ENCODE measurements at regions not wholly inside any gene's neighbourhood (a gene's known extent, or its start where the extent isn't known, plus 50 kb on each side); places are given as distances from the start of the nearest gene placed in this dataset.

- Histone ChIP-seq H3K9me3 (ENCODE audit: insufficient read depth, low read length) (0 out of 2 replicates have a peak, but pooled peaks cover 4% of the 10 kb centered on the region), H3K36me3 (replicated peaks; ENCODE audit: low read depth, low read length) (no peaks in the 10 kb centered on the region), H3K4me1 (ENCODE audit: low read length) (peaks cover 6% of the 10 kb centered on the region; the same call in 1 of the 2 replicates), H3K9ac (ENCODE audit: low read length) (no peak overlapping the region), H4K20me1 (ENCODE audit: insufficient read depth, low read length) (no peaks in the 10 kb centered on the region), H2AFZ (ENCODE audit: low read depth, low read length) (no peak overlapping the region), H3K27ac (ENCODE audit: low read length) (no peak overlapping the region), H3K79me2 (ENCODE audit: low read length) (no peaks in the 10 kb centered on the region), H3K4me2 (ENCODE audit: low read length) (no peak overlapping the region), H3K27me3 (ENCODE audit: low read depth, low read length) (no peaks in the 10 kb centered on the region), H3K4me3 (ENCODE audit: low read length) (no peak overlapping the region)
- TF ChIP-seq CTCF (IDR thresholded peaks at IDR 0.05; ENCODE audit: low read depth, low read length) (no peak), EZH2phosphoT487 (IDR thresholded peaks at IDR 0.05; ENCODE audit: low read depth) (no peak)
These were observed 434.0 kb downstream of the NFIB start for GRCh38 chr9:13879981-13880380.

- TF ChIP-seq EZH2phosphoT487 (IDR thresholded peaks at IDR 0.05; ENCODE audit: low read depth) (no peak), CTCF (IDR thresholded peaks at IDR 0.05; ENCODE audit: low read depth, low read length) (no peak)
- Histone ChIP-seq H3K9me3 (ENCODE audit: insufficient read depth, low read length) (no peaks in the 10 kb centered on the region), H4K20me1 (ENCODE audit: insufficient read depth, low read length) (no peaks in the 10 kb centered on the region), H3K4me3 (ENCODE audit: low read length) (no peak overlapping the region), H3K9ac (ENCODE audit: low read length) (no peak overlapping the region), H3K4me1 (ENCODE audit: low read length) (peaks cover 6% of the 10 kb centered on the region; the same call in 1 of the 2 replicates), H3K79me2 (ENCODE audit: low read length) (no peaks in the 10 kb centered on the region), H3K27me3 (ENCODE audit: low read depth, low read length) (no peaks in the 10 kb centered on the region), H2AFZ (ENCODE audit: low read depth, low read length) (no peak overlapping the region), H3K4me2 (ENCODE audit: low read length) (no peak overlapping the region), H3K27ac (ENCODE audit: low read length) (no peak overlapping the region), H3K36me3 (replicated peaks; ENCODE audit: low read depth, low read length) (no peaks in the 10 kb centered on the region)
These were observed 434.9 kb downstream of the NFIB start for GRCh38 chr9:13879011-13879410.

GRCh38 chr9:13878241-13878711 lies 435.7 kb downstream of the NFIB start:
- no peak overlapping the region for H3K4me3 ChIP-seq (ENCODE audit: low read length)
- H3K27ac ChIP-seq (ENCODE audit: low read length): no peak overlapping the region
- no peak overlapping the region for H3K4me2 ChIP-seq (ENCODE audit: low read length)
- peaks cover 6% of the 10 kb centered on the region; the same call in 1 of the 2 replicates for H3K4me1 ChIP-seq (ENCODE audit: low read length)
- TF ChIP-seq EZH2phosphoT487 (IDR thresholded peaks at IDR 0.05; ENCODE audit: low read depth): no peak
- no peak for TF ChIP-seq CTCF (IDR thresholded peaks at IDR 0.05; ENCODE audit: low read depth, low read length)
- H3K36me3 ChIP-seq (replicated peaks; ENCODE audit: low read depth, low read length): no peaks in the 10 kb centered on the region
- H3K79me2 ChIP-seq (ENCODE audit: low read length): no peaks in the 10 kb centered on the region
- H3K9me3 ChIP-seq (ENCODE audit: insufficient read depth, low read length): no peaks in the 10 kb centered on the region
- H4K20me1 ChIP-seq (ENCODE audit: insufficient read depth, low read length): no peaks in the 10 kb centered on the region
- H3K9ac ChIP-seq (ENCODE audit: low read length): no peak overlapping the region
- no peaks in the 10 kb centered on the region for H3K27me3 ChIP-seq (ENCODE audit: low read depth, low read length)
- H2AFZ ChIP-seq (ENCODE audit: low read depth, low read length): no peak overlapping the region

- Histone ChIP-seq H3K4me1 (ENCODE audit: low read length) (peaks cover 6% of the 10 kb centered on the region; the same call in 1 of the 2 replicates), H3K4me2 (ENCODE audit: low read length) (no peak overlapping the region)
These were observed 437.2 kb downstream of the NFIB start for GRCh38 chr9:13876741-13877140.

More at GRCh38 chr9:13876741-13877140, 437.2 kb downstream of the NFIB start:
- Histone ChIP-seq H3K4me3 (ENCODE audit: low read length) (no peak overlapping the region), H3K9me3 (ENCODE audit: insufficient read depth, low read length) (no peaks in the 10 kb centered on the region), H3K79me2 (ENCODE audit: low read length) (no peaks in the 10 kb centered on the region), H3K27ac (ENCODE audit: low read length) (no peak overlapping the region), H3K9ac (ENCODE audit: low read length) (no peak overlapping the region), H2AFZ (ENCODE audit: low read depth, low read length) (no peak overlapping the region), H3K36me3 (replicated peaks; ENCODE audit: low read depth, low read length) (no peaks in the 10 kb centered on the region), H4K20me1 (ENCODE audit: insufficient read depth, low read length) (no peaks in the 10 kb centered on the region), H3K27me3 (ENCODE audit: low read depth, low read length) (no peaks in the 10 kb centered on the region)
- no peak for TF ChIP-seq CTCF (IDR thresholded peaks at IDR 0.05; ENCODE audit: low read depth, low read length)
- TF ChIP-seq EZH2phosphoT487 (IDR thresholded peaks at IDR 0.05; ENCODE audit: low read depth): no peak

Measured in OCI-LY3 (cell line).